Panc1 (cell line): ENCODE measurements at regions not wholly inside any gene's neighbourhood (a gene's known extent, or its start where the extent isn't known, plus 50 kb on each side); places are given as distances from the start of the nearest gene placed in this dataset.

ENCODE experiments used
- POLR2AphosphoS5 ChIP-seq: IDR thresholded peaks from 2 replicates; pipeline ENCODE4 v1.6.1; 2012; ENCODE audit warnings: mild to moderate bottlenecking, low read depth, low read length, moderate library complexity
- SIN3A ChIP-seq: IDR thresholded peaks from 2 replicates; pipeline ENCODE4 v1.6.1; 2012; ENCODE audit warnings: low read depth, mild to moderate bottlenecking, low read length, moderate library complexity, borderline replicate concordance; ENCODE audit not compliant: insufficient read depth
- TF ChIP-seq, protein P1 (sequence below): fragments of 450-650 bp; IDR thresholded peaks from 2 replicates; pipeline ENCODE4 v1.5.1; 2017; ENCODE audit warnings: mild to moderate bottlenecking

DNA sequence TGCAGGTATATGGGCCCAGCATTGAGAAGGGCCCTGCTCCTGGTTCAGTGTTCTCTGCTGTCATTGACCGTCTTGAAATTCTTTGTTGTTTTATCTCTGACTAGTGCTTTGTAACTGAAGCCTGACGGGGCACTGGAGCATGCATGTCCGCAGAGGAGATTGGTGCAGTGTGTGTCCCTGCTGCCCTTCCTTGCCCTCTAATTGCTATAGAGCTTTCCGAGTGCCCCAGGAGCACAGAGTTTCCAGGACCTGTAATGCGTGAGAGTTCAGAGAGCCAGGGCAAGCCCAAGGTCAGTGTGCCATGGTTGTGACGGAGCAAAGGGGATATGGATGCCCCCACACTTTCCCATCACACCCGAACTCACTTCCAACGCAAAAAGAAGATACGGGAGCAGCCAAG, 174.3 kb upstream of the UBE3A start:
- TF ChIP-seq, protein P1, sequence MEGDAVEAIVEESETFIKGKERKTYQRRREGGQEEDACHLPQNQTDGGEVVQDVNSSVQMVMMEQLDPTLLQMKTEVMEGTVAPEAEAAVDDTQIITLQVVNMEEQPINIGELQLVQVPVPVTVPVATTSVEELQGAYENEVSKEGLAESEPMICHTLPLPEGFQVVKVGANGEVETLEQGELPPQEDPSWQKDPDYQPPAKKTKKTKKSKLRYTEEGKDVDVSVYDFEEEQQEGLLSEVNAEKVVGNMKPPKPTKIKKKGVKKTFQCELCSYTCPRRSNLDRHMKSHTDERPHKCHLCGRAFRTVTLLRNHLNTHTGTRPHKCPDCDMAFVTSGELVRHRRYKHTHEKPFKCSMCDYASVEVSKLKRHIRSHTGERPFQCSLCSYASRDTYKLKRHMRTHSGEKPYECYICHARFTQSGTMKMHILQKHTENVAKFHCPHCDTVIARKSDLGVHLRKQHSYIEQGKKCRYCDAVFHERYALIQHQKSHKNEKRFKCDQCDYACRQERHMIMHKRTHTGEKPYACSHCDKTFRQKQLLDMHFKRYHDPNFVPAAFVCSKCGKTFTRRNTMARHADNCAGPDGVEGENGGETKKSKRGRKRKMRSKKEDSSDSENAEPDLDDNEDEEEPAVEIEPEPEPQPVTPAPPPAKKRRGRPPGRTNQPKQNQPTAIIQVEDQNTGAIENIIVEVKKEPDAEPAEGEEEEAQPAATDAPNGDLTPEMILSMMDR, result no peak
- TF ChIP-seq POLR2AphosphoS5, result no peak
- no peak for TF ChIP-seq SIN3A
